Neuron (in vitro differentiated cells): ENCODE measurements at regions not wholly inside any gene's neighbourhood (a gene's known extent, or its start where the extent isn't known, plus 50 kb on each side); places are given as distances from the start of the nearest gene placed in this dataset.
"Not testable (repeated sequence)": the region's sequence is repeated elsewhere in the genome, so short reads cannot be mapped to it uniquely, and the experiment has no call there.

Experiments used
- H2AFZ ChIP-seq: one replicate; pipeline ENCODE4 v1.6.1; 2013; ENCODE audit warnings: low read depth, mild to moderate bottlenecking, inconsistent platforms, low read length, moderate library complexity
- H3K27me3 ChIP-seq: one replicate; pipeline ENCODE4 v1.6.1; 2013; ENCODE audit warnings: low read length; ENCODE audit not compliant: insufficient read depth
- H3K36me3 ChIP-seq: one replicate; pipeline ENCODE4 v1.6.1; 2013; ENCODE audit warnings: low read length; ENCODE audit not compliant: insufficient read depth
- H3K4me1 ChIP-seq: one replicate; pipeline ENCODE4 v1.6.1; 2013; ENCODE audit warnings: low read length; ENCODE audit not compliant: insufficient read depth
- H3K4me3 ChIP-seq: 2 replicates; pipeline ENCODE4 v1.5.1; 2013; ENCODE audit warnings: mild to moderate bottlenecking, low read length, moderate library complexity
- H3K9me3 ChIP-seq: one replicate; pipeline ENCODE4 v1.6.1; 2013; ENCODE audit warnings: low read length

DNA sequence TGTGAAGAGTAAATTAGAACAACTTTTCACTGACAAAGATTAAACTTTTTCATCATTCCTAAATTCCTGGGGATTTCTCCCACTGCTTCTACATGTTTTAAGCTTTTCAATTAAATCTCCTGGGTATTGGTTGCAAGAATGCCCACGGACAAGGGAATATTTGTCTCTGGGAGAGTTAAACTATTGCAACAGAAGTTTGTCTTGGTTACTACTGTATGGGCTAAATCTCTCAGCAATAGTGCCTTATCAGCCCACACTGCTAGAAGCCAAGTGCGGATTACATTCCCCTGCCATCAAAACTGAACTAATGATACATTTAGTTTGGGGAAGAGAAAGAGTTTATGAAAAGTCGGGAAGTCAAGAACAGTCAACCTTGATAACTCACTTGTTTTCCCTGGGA is 528.2 kb upstream of the C9orf72 start:
- H3K9me3 ChIP-seq: no peaks in the 10 kb centered on the region
- H3K36me3 ChIP-seq: no peaks in the 10 kb centered on the region
- H3K4me3 ChIP-seq: no peak overlapping the region
- H3K27me3 ChIP-seq: no peaks in the 10 kb centered on the region
- H2AFZ ChIP-seq: no peak overlapping the region
- no peaks in the 10 kb centered on the region for H3K4me1 ChIP-seq

GRCh38 chr9:28105001-28105400 is 531.7 kb upstream of the C9orf72 start:
- no peaks in the 10 kb centered on the region for H3K27me3 ChIP-seq
- H3K4me1 ChIP-seq: no peaks in the 10 kb centered on the region
- H3K36me3 ChIP-seq: no peaks in the 10 kb centered on the region
- no peaks in the 10 kb centered on the region for H3K9me3 ChIP-seq
- H3K4me3 ChIP-seq: no peak overlapping the region
- H2AFZ ChIP-seq: no peak overlapping the region

DNA sequence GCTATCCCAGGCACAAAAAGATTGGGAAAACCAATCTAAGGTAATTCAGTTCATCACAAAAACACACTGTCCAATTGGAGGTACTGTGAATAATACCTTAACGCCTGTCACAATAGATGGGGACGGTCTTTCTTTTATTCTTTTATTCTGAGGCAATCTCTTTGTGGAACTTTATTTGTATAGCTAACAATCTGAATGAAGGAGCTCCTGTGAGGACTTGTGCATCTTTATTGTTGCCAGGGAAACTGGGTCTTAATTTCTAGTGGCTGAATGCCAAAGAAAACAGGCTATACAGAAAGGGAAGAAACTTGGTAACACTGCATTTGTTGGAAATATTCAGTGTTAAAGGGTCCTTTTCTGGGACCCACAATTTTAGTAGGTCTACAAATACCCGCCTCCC is 546.9 kb upstream of the C9orf72 start:
- Histone ChIP-seq H3K9me3 (no peaks in the 10 kb centered on the region), H3K4me3 (no peak overlapping the region), H3K4me1 (peaks cover 27% of the 10 kb centered on the region), H3K36me3 (no peaks in the 10 kb centered on the region), H2AFZ (no peak overlapping the region), H3K27me3 (no peaks in the 10 kb centered on the region)

DNA sequence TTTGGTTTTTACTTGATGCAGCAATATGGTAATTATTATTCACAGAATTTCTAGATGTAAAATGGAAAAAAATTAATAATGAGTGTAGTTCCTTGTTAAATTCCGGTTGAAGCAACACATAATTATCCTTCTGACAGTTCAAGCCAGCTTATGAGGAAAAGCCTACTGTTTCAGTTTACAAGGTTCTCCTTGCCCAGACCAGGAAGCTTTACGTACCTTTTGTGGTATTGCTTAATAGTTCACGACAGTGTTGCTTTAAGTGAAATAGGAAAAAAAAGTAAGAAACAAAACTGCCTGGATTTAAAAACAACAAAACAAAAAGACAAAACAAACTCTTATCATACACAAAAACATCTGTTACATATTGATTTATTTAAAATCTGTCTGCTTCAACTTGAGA is 547.3 kb upstream of the C9orf72 start:
- peaks cover 27% of the 10 kb centered on the region for H3K4me1 ChIP-seq
- H3K36me3 ChIP-seq: no peaks in the 10 kb centered on the region
- no peak overlapping the region for H2AFZ ChIP-seq
- H3K27me3 ChIP-seq: no peaks in the 10 kb centered on the region
- no peaks in the 10 kb centered on the region for H3K9me3 ChIP-seq
- no peak overlapping the region for H3K4me3 ChIP-seq

DNA sequence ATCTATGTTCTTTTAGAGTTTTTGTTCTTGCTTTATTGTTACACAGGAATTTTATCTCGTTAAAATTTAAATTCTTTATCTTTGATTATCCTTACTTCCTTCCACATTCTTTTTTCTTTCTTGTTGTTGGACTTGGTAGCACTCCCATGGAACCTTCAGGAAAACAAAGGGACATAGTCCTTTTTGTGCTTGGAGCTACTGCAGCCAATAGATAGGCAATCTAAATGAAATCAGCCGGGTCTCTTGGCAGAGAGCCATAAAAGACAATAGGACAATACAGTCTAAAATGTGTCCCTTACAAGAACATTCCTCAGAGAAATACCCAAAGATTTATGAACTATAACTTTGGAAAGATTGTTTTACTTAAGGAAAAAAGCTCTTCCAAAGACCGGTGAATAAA is 548.1 kb upstream of the C9orf72 start:
- Histone ChIP-seq H3K4me3 (no peak overlapping the region), H3K9me3 (no peaks in the 10 kb centered on the region), H3K27me3 (no peaks in the 10 kb centered on the region)

GRCh38 chr9:28124917-28125316 is 551.6 kb upstream of the C9orf72 start:
- no peak overlapping the region for H3K4me3 ChIP-seq
- H3K27me3 ChIP-seq: no peaks in the 10 kb centered on the region
- no peaks in the 10 kb centered on the region for H3K9me3 ChIP-seq
- no peaks in the 10 kb centered on the region for H3K36me3 ChIP-seq
- H3K4me1 ChIP-seq: peaks cover 16% of the 10 kb centered on the region
- H2AFZ ChIP-seq: no peak overlapping the region

More for the DNA sequence above, 548.1 kb upstream of the C9orf72 start:
- H3K4me1 ChIP-seq: peaks cover 27% of the 10 kb centered on the region
- H3K36me3 ChIP-seq: no peaks in the 10 kb centered on the region
- H2AFZ ChIP-seq: no peak overlapping the region

DNA sequence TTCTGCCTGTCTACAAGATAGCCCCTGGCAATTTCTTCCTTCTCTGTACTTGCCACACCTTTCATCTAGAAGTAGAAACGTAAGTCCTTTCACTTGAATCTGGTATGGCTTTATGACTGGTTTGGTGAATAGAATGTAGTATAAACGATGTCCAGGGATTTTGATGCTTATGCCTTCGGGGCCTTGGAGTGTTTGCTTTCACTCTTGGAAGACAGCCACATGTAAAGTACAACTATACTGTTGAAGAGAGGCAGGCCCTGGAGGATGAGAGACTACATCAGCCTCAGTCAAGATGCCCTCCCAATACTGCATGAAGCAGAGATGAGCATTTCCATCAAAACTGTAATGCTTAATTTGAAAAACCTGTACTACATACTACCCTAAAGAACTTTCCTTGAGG is 553.8 kb upstream of the C9orf72 start:
- Histone ChIP-seq H3K4me3 (no peak overlapping the region), H3K4me1 (no peaks in the 10 kb centered on the region), H3K36me3 (no peaks in the 10 kb centered on the region), H3K9me3 (no peaks in the 10 kb centered on the region), H3K27me3 (no peaks in the 10 kb centered on the region), H2AFZ (no peak overlapping the region)

DNA sequence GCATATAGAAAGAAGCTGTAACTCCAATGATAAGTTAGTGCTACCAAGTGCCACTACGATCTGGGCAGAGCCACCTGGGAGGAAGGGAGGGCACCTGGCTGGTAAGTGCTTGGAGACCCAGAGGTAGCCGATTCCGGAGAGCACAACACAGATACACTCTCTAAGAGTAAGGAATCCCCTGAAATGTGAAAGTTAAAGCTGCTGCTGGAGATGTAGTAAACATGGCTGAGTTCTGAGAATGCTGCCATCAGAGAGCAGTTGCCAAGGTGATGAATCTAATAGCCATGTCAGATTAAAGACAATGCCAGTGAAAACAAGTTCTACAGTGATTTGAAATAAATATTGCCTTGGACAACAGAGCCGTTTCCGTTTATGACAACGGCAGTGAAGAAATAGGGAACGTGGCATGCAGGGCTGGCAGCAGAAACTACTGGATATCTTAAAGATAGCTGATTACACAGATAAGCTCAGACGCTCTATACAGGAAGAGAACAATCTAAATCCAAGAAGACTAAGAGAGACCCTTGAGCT is 561.2 kb upstream of the C9orf72 start:
- H3K4me1 ChIP-seq: peaks cover 17% of the 10 kb centered on the region
- H3K27me3 ChIP-seq: no peaks in the 10 kb centered on the region
- no peaks in the 10 kb centered on the region for H3K9me3 ChIP-seq
- H3K4me3 ChIP-seq: no peak overlapping the region
- H3K36me3 ChIP-seq: no peaks in the 10 kb centered on the region
- H2AFZ ChIP-seq: no peak overlapping the region

- H2AFZ ChIP-seq: peak overlapping the region; percentile 63
- H3K9me3 ChIP-seq: no peaks in the 10 kb centered on the region
- H3K4me3 ChIP-seq: no peak overlapping the region
- no peaks in the 10 kb centered on the region for H3K27me3 ChIP-seq
- H3K36me3 ChIP-seq: no peaks in the 10 kb centered on the region
- peaks cover 17% of the 10 kb centered on the region for H3K4me1 ChIP-seq
Measured at GRCh38 chr9:28135549-28135948, 562.3 kb upstream of the C9orf72 start.

GRCh38 chr9:28136113-28136512 is 562.8 kb upstream of the C9orf72 start:
- no peaks in the 10 kb centered on the region for H3K9me3 ChIP-seq
- no peak overlapping the region for H3K4me3 ChIP-seq
- no peak overlapping the region for H2AFZ ChIP-seq
- peaks cover 17% of the 10 kb centered on the region for H3K4me1 ChIP-seq
- H3K27me3 ChIP-seq: no peaks in the 10 kb centered on the region
- H3K36me3 ChIP-seq: no peaks in the 10 kb centered on the region

DNA sequence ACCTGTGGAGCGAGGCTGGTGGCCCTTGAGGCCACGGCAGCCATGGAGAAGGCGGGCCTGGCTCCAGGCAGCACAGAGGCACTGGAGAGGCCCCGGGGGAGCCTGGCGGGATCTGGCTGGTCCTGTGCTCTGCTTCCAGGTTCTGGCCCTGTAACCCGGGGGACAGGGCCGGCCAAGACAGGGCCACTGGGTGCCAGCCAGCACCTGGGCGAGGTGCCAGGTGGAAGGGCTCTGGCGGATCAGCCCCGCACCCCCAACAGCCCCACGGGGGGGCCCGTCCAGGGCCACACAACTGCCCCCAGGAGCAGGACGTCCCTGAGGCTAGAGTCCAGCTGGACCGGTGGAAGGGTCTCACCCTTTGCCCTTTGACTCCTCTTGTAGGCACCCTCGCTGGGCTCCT is 574.1 kb upstream of the C9orf72 start:
- H3K27me3 ChIP-seq, H2AFZ ChIP-seq, H3K36me3 ChIP-seq, H3K4me3 ChIP-seq, H3K9me3 ChIP-seq, H3K4me1 ChIP-seq: not testable (repeated sequence)

GRCh38 chr9:28147923-28148597 is 574.8 kb upstream of the C9orf72 start:
- not testable (repeated sequence) for H3K9me3 ChIP-seq, H3K36me3 ChIP-seq, H3K4me3 ChIP-seq, H3K27me3 ChIP-seq, H2AFZ ChIP-seq, H3K4me1 ChIP-seq

GRCh38 chr9:28149361-28150050 is 576.2 kb upstream of the C9orf72 start:
- H2AFZ ChIP-seq, H3K36me3 ChIP-seq, H3K4me1 ChIP-seq, H3K9me3 ChIP-seq, H3K4me3 ChIP-seq, H3K27me3 ChIP-seq: not testable (repeated sequence)
